SK-N-SH (cell line): ENCODE measurements at regions not wholly inside any gene's neighbourhood (a gene's known extent, or its start where the extent isn't known, plus 50 kb on each side); places are given as distances from the start of the nearest gene placed in this dataset.

Experiments used
- CTCF ChIA-PET: fragments of 300-600, 350-600 bp; formaldehyde crosslinking; extraction: SDS; loops from one replicate; lab custom pipeline; 2021; lab: Yijun Ruan, JAX
- POLR2A ChIA-PET: fragments of 350-600 bp; sonication (Branson Sonifier 250); formaldehyde crosslinking; extraction: SDS; loops from one replicate; lab custom pipeline; 2020; ENCODE audit warnings: antibody characterized with exemption, inconsistent platforms; lab: Yijun Ruan, JAX
- DNase-seq: peaks from one replicate; pipeline ENCODE4 v3.0.0; 2012
- H2AFZ ChIP-seq: fragments of 200-600 bp; sonication (generic); 2 replicates; pipeline ENCODE4 v1.8.1; 2016; ENCODE audit warnings: antibody characterized with exemption, mild to moderate bottlenecking, low read depth
- H3F3A ChIP-seq: fragments of 200-600 bp; sonication (generic); replicated peaks from 2 replicates; pipeline ENCODE3; 2016; ENCODE audit warnings: antibody characterized with exemption, mild to moderate bottlenecking; ENCODE audit not compliant: insufficient read depth
- H3K27ac ChIP-seq, 2 experiments: fragments of 200-500 bp in 1 of 2; fragments of 200-600 bp in 1 of 2; sonication (Bioruptor generic) in 1 of 2; sonication (generic), shearing (Covaris generic) in 1 of 2; 2 replicates each; pipeline versions ENCODE4 v1.5.1 to v1.6.1; 2014 to 2016; ENCODE audit warnings: low read depth in 2 of 2, inconsistent platforms in 1 of 2, low read length in 1 of 2, mild to moderate bottlenecking in 1 of 2, mixed read lengths in 1 of 2
- H3K27me3 ChIP-seq: fragments of 200-600 bp; sonication (generic), shearing (Covaris generic); 2 replicates; pipeline ENCODE4 v1.6.1; 2016; ENCODE audit warnings: mixed run types; ENCODE audit not compliant: insufficient read depth
- H3K36me3 ChIP-seq, 2 experiments: fragments of 200-500 bp in 1 of 2; fragments of 200-600 bp in 1 of 2; sonication (Bioruptor generic) in 1 of 2; sonication (generic) in 1 of 2; replicated peaks in 1 of 2; 2 replicates each; pipeline versions ENCODE3 to v1.5.1; 2014 to 2016; ENCODE audit warnings: low read length in 1 of 2, mild to moderate bottlenecking in 1 of 2; ENCODE audit not compliant: insufficient read depth in 2 of 2, control insufficient read depth in 1 of 2
- H3K4me1 ChIP-seq, 2 experiments: fragments of 200-500 bp in 1 of 2; fragments of 200-600 bp in 1 of 2; sonication (Bioruptor generic) in 1 of 2; sonication (generic), shearing (Covaris generic) in 1 of 2; 2 replicates each; pipeline versions ENCODE4 v1.5.1 to v1.6.1; 2014 to 2016; ENCODE audit warnings: low read depth in 1 of 2, low read length in 1 of 2, mixed run types in 1 of 2; ENCODE audit not compliant: insufficient read depth in 2 of 2, control insufficient read depth in 1 of 2
- H3K4me2 ChIP-seq: fragments of 200-600 bp; sonication (generic), shearing (Covaris generic); 2 replicates; pipeline ENCODE4 v1.6.1; 2017; ENCODE audit warnings: mixed run types
- H3K4me3 ChIP-seq, 2 experiments: fragments of 200-500 bp in 1 of 2; fragments of 200-600 bp in 1 of 2; sonication (Bioruptor generic) in 1 of 2; sonication (generic), shearing (Covaris generic) in 1 of 2; 2 replicates each; pipeline versions ENCODE4 v1.5.1 to v1.8.1; 2014 to 2016; ENCODE audit warnings: low read depth in 2 of 2, inconsistent platforms in 1 of 2, low read length in 1 of 2, mild to moderate bottlenecking in 1 of 2, mixed read lengths in 1 of 2, moderate library complexity in 1 of 2
- H3K79me2 ChIP-seq: fragments of 200-600 bp; sonication (generic); 2 replicates; pipeline ENCODE4 v1.8.1; 2017; ENCODE audit warnings: mild to moderate bottlenecking; ENCODE audit not compliant: insufficient read depth
- H3K9ac ChIP-seq: fragments of 200-600 bp; sonication (generic); 2 replicates; pipeline ENCODE4 v1.6.1; 2017; ENCODE audit warnings: mixed run types
- H3K9me2 ChIP-seq: fragments of 200-600 bp; sonication (generic); 2 replicates; pipeline ENCODE4 v1.6.1; 2017; ENCODE audit warnings: mixed run types
- H3K9me3 ChIP-seq: fragments of 200-600 bp; sonication (generic); 2 replicates; pipeline ENCODE4 v1.6.1; 2017; ENCODE audit warnings: mixed run types, mild to moderate bottlenecking, moderate library complexity
- H4K20me1 ChIP-seq: fragments of 200-600 bp; sonication (generic); 2 replicates; pipeline ENCODE4 v1.6.1; 2017; ENCODE audit warnings: mild to moderate bottlenecking, mixed run types; ENCODE audit not compliant: insufficient read depth
- CTCF ChIP-seq: fragments of 200-600 bp; sonication (generic); IDR thresholded peaks from 2 replicates; pipeline ENCODE4 v1.6.1; 2017; ENCODE audit warnings: antibody characterized with exemption, mild to moderate bottlenecking, moderate library complexity
- ELF1 ChIP-seq: IDR thresholded peaks from 2 replicates; pipeline ENCODE4 v1.4.0; 2012
- EZH2phosphoT487 ChIP-seq: fragments of 200-600 bp; sonication (generic); IDR thresholded peaks from 2 replicates; pipeline ENCODE4 v1.6.1; 2017; ENCODE audit warnings: low read depth, mixed run types, mild to moderate bottlenecking, antibody characterized with exemption, moderate library complexity, borderline replicate concordance
- FOXJ3 ChIP-seq: sonication (generic); formaldehyde crosslinking; IDR thresholded peaks from 2 replicates; pipeline ENCODE4 v1.5.1; 2020; ENCODE audit warnings: mild to moderate bottlenecking, missing genetic modification reagents
- JUND ChIP-seq: IDR thresholded peaks from 2 replicates; pipeline ENCODE4 v1.4.0; 2012
- MXI1 ChIP-seq: IDR thresholded peaks from 2 replicates; pipeline ENCODE4 v1.6.1; 2012; ENCODE audit warnings: mild to moderate bottlenecking, low read depth, low read length, improper control_type of control experiment
- NFIC ChIP-seq: IDR thresholded peaks from 2 replicates; pipeline ENCODE4 v1.4.0; 2012; ENCODE audit warnings: borderline replicate concordance
- PBX3 ChIP-seq: IDR thresholded peaks from 2 replicates; pipeline ENCODE4; 2012
- POLR2AphosphoS5 ChIP-seq: IDR thresholded peaks from 2 replicates; pipeline ENCODE4 v1.6.1; 2012; ENCODE audit warnings: low read depth, low read length
- RAD21 ChIP-seq: IDR thresholded peaks from 2 replicates; pipeline ENCODE4 v1.6.1; 2012; ENCODE audit warnings: mild to moderate bottlenecking, low read length
- REST ChIP-seq: IDR thresholded peaks from 2 replicates; pipeline ENCODE4 v1.6.1; 2012; ENCODE audit warnings: mild to moderate bottlenecking, low read depth, low read length, moderate library complexity
- RXRA ChIP-seq: IDR thresholded peaks from 2 replicates; pipeline ENCODE4 v1.4.0; 2012; ENCODE audit warnings: low read depth, mild to moderate bottlenecking, borderline replicate concordance
- SIN3A ChIP-seq: IDR thresholded peaks from 2 replicates; pipeline ENCODE4 v1.6.1; 2012; ENCODE audit warnings: low read depth, mild to moderate bottlenecking, low read length, moderate library complexity, borderline replicate concordance
- SMC3 ChIP-seq: IDR thresholded peaks from 2 replicates; pipeline ENCODE4 v1.6.1; 2012; ENCODE audit warnings: low read depth, low read length, improper control_type of control experiment
- TAF1 ChIP-seq: IDR thresholded peaks from 2 replicates; pipeline ENCODE4 v1.6.1; 2012; ENCODE audit warnings: low read depth, mild to moderate bottlenecking, low read length, moderate library complexity, borderline replicate concordance
- USF2 ChIP-seq: fragments of 150-350 bp; IDR thresholded peaks from 2 replicates; pipeline ENCODE4 v1.6.1; 2017; ENCODE audit warnings: antibody characterized with exemption, low read length, low read depth, borderline replicate concordance
- ZBTB33 ChIP-seq: IDR thresholded peaks from 2 replicates; pipeline ENCODE4 v1.4.0; 2012; ENCODE audit warnings: low read depth, borderline replicate concordance
- whole genome bisulfite sequencing: methylation state at CpG from one replicate; pipeline ENCODE4 v1.1.6; 2017; ENCODE audit warnings: low lambda C conversion rate; 5-methylcytosine and 5-hydroxymethylcytosine counted together

GRCh38 chr9:87116492-87116891, 169.2 kb upstream of the GAS1 start:
- Histone ChIP-seq H3K4me2 (no peak overlapping the region), H3K79me2 (no peaks in the 10 kb centered on the region), H3K4me3 (no peak overlapping the region), H3F3A (peaks cover 15% of the 10 kb centered on the region), H2AFZ (no peak overlapping the region), H4K20me1 (no peaks in the 10 kb centered on the region), H3K27ac (peak overlapping the region; percentile 19 to 72; a peak in 3 of 4 replicates), H3K27me3 (no peaks in the 10 kb centered on the region), H3K9me3 (no peaks in the 10 kb centered on the region), H3K9ac (no peak overlapping the region), H3K36me3 (no peaks in the 10 kb centered on the region), H3K4me1 (peaks cover 18 to 20% of the 10 kb centered on the region in 2 experiments; a peak in 3 of 4 replicates), H3K9me2 (no peaks in the 10 kb centered on the region)
- WGBS = 87% methylated on average over 3 of the region's 3 CpGs
- TF ChIP-seq PBX3 = no peak
- TF ChIP-seq SIN3A = no peak
- no peak for TF ChIP-seq RXRA
- no peak for TF ChIP-seq NFIC
- TF ChIP-seq REST = no peak
- no peak for TF ChIP-seq FOXJ3 (CRISPR knock-in tag)
- TF ChIP-seq ZBTB33 = no peak
- TF ChIP-seq MXI1 = no peak
- no peak for TF ChIP-seq TAF1
- no peak for TF ChIP-seq ELF1
- TF ChIP-seq EZH2phosphoT487 = no peak
- TF ChIP-seq RAD21 = no peak
- TF ChIP-seq POLR2AphosphoS5 = no peak
- no peak for TF ChIP-seq CTCF
- TF ChIP-seq JUND = no peak
- no peak for TF ChIP-seq USF2
- no peak for TF ChIP-seq SMC3
- CTCF ChIA-PET = interaction anchor here (1.3 kb wide), 1 partner anchor 208 kb away, joined by 4 read pairs; no protein-coding TSS in a partner anchor
- POLR2A ChIA-PET = no interaction called here
- no peak for DNase-seq
